Globus pallidus (tissue), 1 donor: ENCODE measurements at regions not wholly inside any gene's neighbourhood (a gene's known extent, or its start where the extent isn't known, plus 50 kb on each side); places are given as distances from the start of the nearest gene placed in this dataset.
"Not testable (repeated sequence)": the region's sequence is repeated elsewhere in the genome, so short reads cannot be mapped to it uniquely, and the experiment has no call there.

Experiments
- DNase-seq: peaks from one replicate; pipeline ENCODE4 v3.0.0-alpha.2; 2015; ENCODE audit warnings: low spot score

GRCh38 chr17:20903549-20903948 lies 139.3 kb downstream of the USP22 start:
- DNase-seq = not testable (repeated sequence)

GRCh38 chr17:20908313-20909267 lies 134.2 kb downstream of the USP22 start:
- DNase-seq = peak; percentile 95

- DNase-seq = no peak
These were observed 128.2 kb downstream of the USP22 start for GRCh38 chr17:20914658-20915057.

- no peak for DNase-seq
These were observed 126.4 kb downstream of the USP22 start for GRCh38 chr17:20916383-20916782.

GRCh38 chr17:20917610-20918306 lies 125.1 kb downstream of the USP22 start:
- not testable (repeated sequence) for DNase-seq

GRCh38 chr17:20920095-20920814 lies 122.6 kb downstream of the USP22 start:
- DNase-seq = peak; percentile 45

GRCh38 chr17:20920815-20921199 lies 122.0 kb downstream of the USP22 start:
- DNase-seq = no peak

GRCh38 chr17:20922128-20922670 lies 120.6 kb downstream of the USP22 start:
- no peak for DNase-seq

- DNase-seq = no peak
These were observed 118.5 kb downstream of the USP22 start for GRCh38 chr17:20924306-20924705.

- no peak for DNase-seq
These were observed 117.7 kb downstream of the USP22 start for GRCh38 chr17:20925091-20925490.

GRCh38 chr17:20925954-20926353 lies 116.9 kb downstream of the USP22 start:
- no peak for DNase-seq

- DNase-seq = no peak
These were observed 116.3 kb downstream of the USP22 start for GRCh38 chr17:20926532-20926931.

- no peak for DNase-seq
These were observed 115.4 kb downstream of the USP22 start for GRCh38 chr17:20927308-20927977.

- DNase-seq = no peak
These were observed 113.5 kb downstream of the USP22 start for GRCh38 chr17:20929334-20929733.

- DNase-seq = no peak
These were observed 112.6 kb downstream of the USP22 start for GRCh38 chr17:20930081-20930760.

GRCh38 chr17:20933040-20933439 lies 109.8 kb downstream of the USP22 start:
- DNase-seq = not testable (repeated sequence)

GRCh38 chr17:20934288-20934687 lies 108.5 kb downstream of the USP22 start:
- DNase-seq = no peak

GRCh38 chr17:20935740-20936139 lies 107.1 kb downstream of the USP22 start:
- DNase-seq = no peak

- no peak for DNase-seq
These were observed 104.6 kb downstream of the USP22 start for GRCh38 chr17:20938244-20938643.

- no peak for DNase-seq
These were observed 103.7 kb downstream of the USP22 start for GRCh38 chr17:20938988-20939615.

GRCh38 chr17:20941872-20942271 lies 100.9 kb downstream of the USP22 start:
- DNase-seq = no peak
